ENCODE measurements at regions not wholly inside any gene's neighbourhood (a gene's known extent, or its start where the extent isn't known, plus 50 kb on each side); places are given as distances from the start of the nearest gene placed in this dataset.

DNA sequence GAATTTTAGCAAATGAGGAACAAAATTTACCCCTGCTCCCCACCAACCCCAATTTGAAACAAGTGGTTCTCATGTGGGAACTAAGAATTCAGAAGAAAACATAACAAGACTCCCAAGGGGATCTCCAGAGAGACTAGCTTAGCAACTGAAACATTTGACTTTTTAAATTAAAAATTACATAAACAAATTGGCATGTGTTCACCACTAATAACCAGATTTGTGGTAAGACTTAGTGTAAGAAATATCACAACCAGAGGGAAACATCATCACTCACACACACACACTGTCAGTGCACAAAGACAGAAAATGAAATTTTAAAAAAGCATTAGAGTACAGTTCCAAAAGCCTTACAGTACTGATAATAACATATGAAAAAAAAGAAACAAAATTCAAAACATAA, 348.8 kb downstream of the CGGBP1 start:
- Histone ChIP-seq H3K27ac (ENCODE audit: low read length) (no peak overlapping the region), H3K4me2 (ENCODE audit: low read length) (no peak overlapping the region), H2AFZ (ENCODE audit: low read depth, low read length) (no peak overlapping the region), H3K9me3 (ENCODE audit: low read length) (no peaks in the 10 kb centered on the region), H3F3A (ENCODE audit: insufficient read depth, low read length, poor library complexity, severe bottlenecking) (no peaks in the 10 kb centered on the region), H3K79me2 (replicated peaks; ENCODE audit: insufficient read depth, low read length) (no peaks in the 10 kb centered on the region), H3K27me3 (ENCODE audit: insufficient read depth, low read depth, low read length) (no peaks in the 10 kb centered on the region), H4K20me1 (ENCODE audit: insufficient read depth) (no peaks in the 10 kb centered on the region), H3K9ac (ENCODE audit: low read length) (no peak overlapping the region), H3K4me3 (ENCODE audit: low read length) (no peak overlapping the region), H3K9me2 (ENCODE audit: insufficient read depth, low read length) (no peaks in the 10 kb centered on the region), H3K36me3 (ENCODE audit: insufficient read depth, low read length) (no peaks in the 10 kb centered on the region)
- TF ChIP-seq, protein P1, sequence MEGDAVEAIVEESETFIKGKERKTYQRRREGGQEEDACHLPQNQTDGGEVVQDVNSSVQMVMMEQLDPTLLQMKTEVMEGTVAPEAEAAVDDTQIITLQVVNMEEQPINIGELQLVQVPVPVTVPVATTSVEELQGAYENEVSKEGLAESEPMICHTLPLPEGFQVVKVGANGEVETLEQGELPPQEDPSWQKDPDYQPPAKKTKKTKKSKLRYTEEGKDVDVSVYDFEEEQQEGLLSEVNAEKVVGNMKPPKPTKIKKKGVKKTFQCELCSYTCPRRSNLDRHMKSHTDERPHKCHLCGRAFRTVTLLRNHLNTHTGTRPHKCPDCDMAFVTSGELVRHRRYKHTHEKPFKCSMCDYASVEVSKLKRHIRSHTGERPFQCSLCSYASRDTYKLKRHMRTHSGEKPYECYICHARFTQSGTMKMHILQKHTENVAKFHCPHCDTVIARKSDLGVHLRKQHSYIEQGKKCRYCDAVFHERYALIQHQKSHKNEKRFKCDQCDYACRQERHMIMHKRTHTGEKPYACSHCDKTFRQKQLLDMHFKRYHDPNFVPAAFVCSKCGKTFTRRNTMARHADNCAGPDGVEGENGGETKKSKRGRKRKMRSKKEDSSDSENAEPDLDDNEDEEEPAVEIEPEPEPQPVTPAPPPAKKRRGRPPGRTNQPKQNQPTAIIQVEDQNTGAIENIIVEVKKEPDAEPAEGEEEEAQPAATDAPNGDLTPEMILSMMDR (IDR thresholded peaks at IDR 0.05; ENCODE audit: poor library complexity, severe bottlenecking) = no peak
- TF ChIP-seq POLR2AphosphoS5 (IDR thresholded peaks at IDR 0.05) (no peak), EP300 (conservative IDR thresholded peaks at IDR 0.05; ENCODE audit: poor library complexity, severe bottlenecking) (no peak), MXI1 (conservative IDR thresholded peaks at IDR 0.05; ENCODE audit: poor library complexity, severe bottlenecking) (no peak), TAF1 (IDR thresholded peaks at IDR 0.05; ENCODE audit: low read depth) (no peak), RAD21 (conservative IDR thresholded peaks at IDR 0.05) (no peak), EZH2 (IDR thresholded peaks at IDR 0.05; ENCODE audit: borderline replicate concordance, insufficient read depth, low read length, poor library complexity, severe bottlenecking) (no peak), SMC3 (conservative IDR thresholded peaks at IDR 0.05; ENCODE audit: poor library complexity) (no peak)
- TF ChIP-seq, protein P2, sequence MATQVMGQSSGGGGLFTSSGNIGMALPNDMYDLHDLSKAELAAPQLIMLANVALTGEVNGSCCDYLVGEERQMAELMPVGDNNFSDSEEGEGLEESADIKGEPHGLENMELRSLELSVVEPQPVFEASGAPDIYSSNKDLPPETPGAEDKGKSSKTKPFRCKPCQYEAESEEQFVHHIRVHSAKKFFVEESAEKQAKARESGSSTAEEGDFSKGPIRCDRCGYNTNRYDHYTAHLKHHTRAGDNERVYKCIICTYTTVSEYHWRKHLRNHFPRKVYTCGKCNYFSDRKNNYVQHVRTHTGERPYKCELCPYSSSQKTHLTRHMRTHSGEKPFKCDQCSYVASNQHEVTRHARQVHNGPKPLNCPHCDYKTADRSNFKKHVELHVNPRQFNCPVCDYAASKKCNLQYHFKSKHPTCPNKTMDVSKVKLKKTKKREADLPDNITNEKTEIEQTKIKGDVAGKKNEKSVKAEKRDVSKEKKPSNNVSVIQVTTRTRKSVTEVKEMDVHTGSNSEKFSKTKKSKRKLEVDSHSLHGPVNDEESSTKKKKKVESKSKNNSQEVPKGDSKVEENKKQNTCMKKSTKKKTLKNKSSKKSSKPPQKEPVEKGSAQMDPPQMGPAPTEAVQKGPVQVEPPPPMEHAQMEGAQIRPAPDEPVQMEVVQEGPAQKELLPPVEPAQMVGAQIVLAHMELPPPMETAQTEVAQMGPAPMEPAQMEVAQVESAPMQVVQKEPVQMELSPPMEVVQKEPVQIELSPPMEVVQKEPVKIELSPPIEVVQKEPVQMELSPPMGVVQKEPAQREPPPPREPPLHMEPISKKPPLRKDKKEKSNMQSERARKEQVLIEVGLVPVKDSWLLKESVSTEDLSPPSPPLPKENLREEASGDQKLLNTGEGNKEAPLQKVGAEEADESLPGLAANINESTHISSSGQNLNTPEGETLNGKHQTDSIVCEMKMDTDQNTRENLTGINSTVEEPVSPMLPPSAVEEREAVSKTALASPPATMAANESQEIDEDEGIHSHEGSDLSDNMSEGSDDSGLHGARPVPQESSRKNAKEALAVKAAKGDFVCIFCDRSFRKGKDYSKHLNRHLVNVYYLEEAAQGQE (IDR thresholded peaks at IDR 0.05; ENCODE audit: borderline replicate concordance) = no peak

DNA sequence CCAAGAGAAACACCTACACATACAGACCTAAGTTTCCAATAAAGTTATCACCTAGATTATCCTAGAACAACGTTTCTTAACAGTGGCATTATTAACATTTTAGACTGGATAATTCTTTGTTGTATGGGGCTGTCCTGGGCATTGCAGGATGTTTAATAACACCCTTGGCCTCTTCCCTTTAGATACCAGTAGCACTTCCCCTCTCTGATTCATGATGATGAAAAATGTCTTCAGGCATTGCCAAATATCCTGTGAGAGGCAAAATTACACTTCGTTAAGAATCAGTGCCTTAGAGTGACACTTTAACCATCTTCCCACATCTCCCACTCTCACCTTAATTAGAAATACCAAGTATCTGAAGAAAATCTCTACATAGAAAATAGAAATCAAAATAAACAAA, 352.6 kb downstream of the CGGBP1 start:
- Histone ChIP-seq H3K36me3 (ENCODE audit: insufficient read depth, low read length) (no peaks in the 10 kb centered on the region), H3K79me2 (replicated peaks; ENCODE audit: insufficient read depth, low read length) (no peaks in the 10 kb centered on the region), H3K27me3 (ENCODE audit: insufficient read depth, low read depth, low read length) (no peaks in the 10 kb centered on the region), H2AFZ (ENCODE audit: low read depth, low read length) (no peak overlapping the region), H3K27ac (ENCODE audit: low read length) (no peak overlapping the region), H3K4me2 (ENCODE audit: low read length) (no peak overlapping the region), H3K9ac (ENCODE audit: low read length) (no peak overlapping the region), H3K9me2 (ENCODE audit: insufficient read depth, low read length) (no peaks in the 10 kb centered on the region), H3K9me3 (ENCODE audit: low read length) (no peaks in the 10 kb centered on the region), H4K20me1 (ENCODE audit: insufficient read depth) (no peaks in the 10 kb centered on the region), H3K4me3 (ENCODE audit: low read length) (no peak overlapping the region), H3F3A (ENCODE audit: insufficient read depth, low read length, poor library complexity, severe bottlenecking) (no peaks in the 10 kb centered on the region)
- TF ChIP-seq POLR2AphosphoS5 (IDR thresholded peaks at IDR 0.05) (no peak), EZH2 (IDR thresholded peaks at IDR 0.05; ENCODE audit: borderline replicate concordance, insufficient read depth, low read length, poor library complexity, severe bottlenecking) (no peak), TAF1 (IDR thresholded peaks at IDR 0.05; ENCODE audit: low read depth) (no peak), SMC3 (conservative IDR thresholded peaks at IDR 0.05; ENCODE audit: poor library complexity) (no peak), MXI1 (conservative IDR thresholded peaks at IDR 0.05; ENCODE audit: poor library complexity, severe bottlenecking) (no peak), EP300 (conservative IDR thresholded peaks at IDR 0.05; ENCODE audit: poor library complexity, severe bottlenecking) (no peak), RAD21 (conservative IDR thresholded peaks at IDR 0.05) (no peak)
- TF ChIP-seq, protein P1 (IDR thresholded peaks at IDR 0.05; ENCODE audit: poor library complexity, severe bottlenecking) = no peak
- TF ChIP-seq, protein P2 (IDR thresholded peaks at IDR 0.05; ENCODE audit: borderline replicate concordance) = no peak

Measured in neural cell (in vitro differentiated cells).